ENCODE measurements at regions not wholly inside any gene's neighbourhood (a gene's known extent, or its start where the extent isn't known, plus 50 kb on each side); places are given as distances from the start of the nearest gene placed in this dataset.

DNA sequence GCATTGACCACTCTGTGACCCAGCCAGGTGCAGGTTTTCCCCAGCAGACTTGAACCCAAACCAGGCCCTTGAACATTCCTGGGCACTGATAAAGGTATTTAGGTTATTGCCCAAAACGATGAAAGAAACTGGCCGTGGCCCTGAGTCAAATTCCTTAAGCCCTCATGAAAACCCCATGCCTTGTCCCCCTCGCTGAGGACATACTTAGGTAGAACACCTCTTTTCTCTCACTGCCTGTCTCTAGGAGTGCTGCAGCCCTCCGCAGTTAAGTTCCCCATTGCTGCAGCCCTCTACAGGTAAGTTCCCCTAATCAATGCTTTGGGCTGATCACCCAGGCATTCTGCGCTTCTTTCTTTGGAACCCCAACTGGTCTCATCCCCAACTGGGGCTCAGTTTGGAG is 961.6 kb downstream of the TBC1D22A start:
- DNase-seq (ENCODE audit: insufficient read length, low spot score) = no peak
- no peak for FAIRE-seq

- FAIRE-seq = no peak
These were observed 955.9 kb downstream of the TBC1D22A start for GRCh38 chr22:47718337-47718736.

GRCh38 chr22:47716890-47717615 is 954.6 kb downstream of the TBC1D22A start:
- FAIRE-seq (no peak), DNase-seq (ENCODE audit: insufficient read length, low spot score) (no peak)

More at GRCh38 chr22:47718337-47718736, 955.9 kb downstream of the TBC1D22A start:
- no peak for DNase-seq (ENCODE audit: insufficient read length, low spot score)

GRCh38 chr22:47715866-47716578 is 953.6 kb downstream of the TBC1D22A start:
- DNase-seq (ENCODE audit: insufficient read length, low spot score) = no peak
- FAIRE-seq = no peak

DNA sequence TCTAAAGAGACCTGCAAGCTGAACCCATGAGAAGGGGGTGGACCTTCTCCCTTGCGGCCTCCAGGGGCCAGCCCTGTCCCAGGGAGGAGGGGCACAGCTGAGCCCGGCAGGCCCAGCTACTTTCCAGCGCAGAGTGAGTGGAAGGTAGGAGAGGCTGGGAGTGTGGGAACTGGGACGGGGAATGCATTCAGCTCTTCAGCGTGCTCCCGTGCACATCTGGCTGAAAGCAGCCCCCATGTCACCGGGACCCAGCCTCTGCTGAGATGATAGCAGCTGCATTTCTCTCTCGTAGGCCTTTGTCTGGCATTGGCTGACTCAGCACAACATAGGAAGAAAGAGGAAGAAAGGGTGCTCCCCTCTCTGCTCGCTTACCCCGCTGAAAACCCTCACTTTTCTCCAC is 951.5 kb downstream of the TBC1D22A start:
- DNase-seq (ENCODE audit: insufficient read length, low spot score) (no peak), FAIRE-seq (no peak)

GRCh38 chr22:47710135-47710534 is 947.7 kb downstream of the TBC1D22A start:
- no peak for DNase-seq (ENCODE audit: insufficient read length, low spot score)
- no peak for FAIRE-seq

DNA sequence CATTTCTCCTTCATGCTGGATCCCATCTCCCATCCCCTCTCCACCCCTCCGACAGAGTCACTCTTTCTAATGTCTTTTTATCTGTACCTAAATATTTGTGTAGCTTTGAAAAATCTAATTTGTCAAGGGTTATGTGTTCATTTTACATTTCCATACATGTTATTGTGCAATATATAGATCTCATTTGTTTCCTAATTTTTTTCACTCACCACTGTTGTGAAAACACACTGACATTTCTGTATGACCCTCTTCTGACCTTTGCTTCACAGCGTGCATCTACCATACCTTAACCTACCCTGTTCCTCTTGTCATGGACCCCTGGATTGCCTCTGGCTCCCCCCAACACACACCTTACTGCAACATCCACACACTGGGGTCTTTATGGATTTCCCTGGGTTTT is 942.9 kb downstream of the TBC1D22A start:
- FAIRE-seq = no peak
- DNase-seq (ENCODE audit: insufficient read length, low spot score) = no peak

DNA sequence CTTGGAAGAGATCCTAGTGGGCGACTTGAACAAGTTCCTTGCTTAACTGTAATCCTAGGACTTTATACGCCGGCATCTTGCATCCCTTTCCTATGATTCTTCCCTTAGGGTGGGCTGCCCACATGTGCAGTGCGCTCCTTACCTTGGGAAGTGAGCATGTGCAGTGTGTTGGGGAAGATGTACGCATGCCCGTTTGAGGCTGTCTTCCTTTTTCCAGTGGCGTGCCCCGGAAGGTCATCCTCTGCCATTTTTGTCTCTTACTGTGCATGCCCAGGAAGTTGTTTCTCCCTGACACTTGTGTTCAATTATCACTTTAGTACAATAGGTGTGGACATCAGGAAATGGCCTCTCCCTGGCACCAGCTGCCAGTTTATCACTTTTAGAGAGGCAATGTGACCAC is 936.5 kb downstream of the TBC1D22A start:
- FAIRE-seq = no peak
- DNase-seq (ENCODE audit: insufficient read length, low spot score) = no peak

DNA sequence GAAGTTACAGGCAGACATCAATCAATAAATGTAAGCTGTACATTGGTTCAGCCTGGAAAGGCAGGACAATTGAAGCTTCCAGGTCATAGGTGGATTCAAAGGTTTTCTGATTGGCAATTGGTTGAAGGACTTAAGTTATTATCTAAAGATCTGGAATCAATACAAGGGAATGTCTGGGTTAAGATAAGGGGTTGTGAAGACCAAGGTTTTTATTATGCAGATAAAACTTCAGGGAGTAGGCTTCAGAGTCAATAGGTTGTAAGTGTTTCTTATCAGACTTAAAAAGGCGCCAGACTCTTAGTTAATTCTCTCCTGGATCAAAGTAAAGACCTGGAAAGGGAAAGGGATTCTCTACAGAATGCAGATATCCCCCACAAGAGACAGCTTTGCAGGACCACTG is 935.4 kb downstream of the TBC1D22A start:
- FAIRE-seq = no peak

GRCh38 chr22:47696776-47697175 is 934.3 kb downstream of the TBC1D22A start:
- FAIRE-seq (no peak), DNase-seq (ENCODE audit: insufficient read length, low spot score) (no peak)

More for the DNA sequence above, 935.4 kb downstream of the TBC1D22A start:
- DNase-seq (ENCODE audit: insufficient read length, low spot score) = no peak

GRCh38 chr22:47695176-47695575 is 932.7 kb downstream of the TBC1D22A start:
- no peak for DNase-seq (ENCODE audit: insufficient read length, low spot score)
- no peak for FAIRE-seq

DNA sequence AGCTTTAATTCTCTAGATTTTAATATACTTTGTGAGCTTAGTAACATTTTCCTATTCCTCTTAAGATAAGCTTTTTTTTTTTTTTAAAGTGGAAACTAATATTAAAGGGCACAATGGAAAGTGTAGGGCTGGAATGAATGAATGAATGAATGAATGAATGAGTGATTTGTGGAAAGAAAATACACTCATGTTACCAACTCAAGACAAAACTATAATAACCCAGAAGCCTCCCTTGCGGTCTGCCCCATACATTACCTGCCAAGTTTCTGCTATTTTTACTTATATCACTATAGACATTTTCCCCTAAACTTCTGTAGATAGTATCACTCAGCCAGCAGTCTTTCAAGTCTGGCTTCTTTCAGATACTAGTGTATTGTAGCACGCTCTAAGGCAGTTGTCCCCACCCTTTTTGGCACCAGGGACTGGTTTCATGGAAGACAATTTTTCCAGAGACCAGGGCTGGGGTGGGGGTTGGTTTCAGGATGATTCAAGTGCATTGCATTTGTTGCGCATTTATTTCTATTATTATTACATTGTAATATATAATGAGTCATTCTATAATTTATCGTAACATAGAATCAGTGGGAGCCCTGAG is 932.2 kb downstream of the TBC1D22A start:
- DNase-seq (ENCODE audit: insufficient read length, low spot score) (no peak), FAIRE-seq (no peak)

DNA sequence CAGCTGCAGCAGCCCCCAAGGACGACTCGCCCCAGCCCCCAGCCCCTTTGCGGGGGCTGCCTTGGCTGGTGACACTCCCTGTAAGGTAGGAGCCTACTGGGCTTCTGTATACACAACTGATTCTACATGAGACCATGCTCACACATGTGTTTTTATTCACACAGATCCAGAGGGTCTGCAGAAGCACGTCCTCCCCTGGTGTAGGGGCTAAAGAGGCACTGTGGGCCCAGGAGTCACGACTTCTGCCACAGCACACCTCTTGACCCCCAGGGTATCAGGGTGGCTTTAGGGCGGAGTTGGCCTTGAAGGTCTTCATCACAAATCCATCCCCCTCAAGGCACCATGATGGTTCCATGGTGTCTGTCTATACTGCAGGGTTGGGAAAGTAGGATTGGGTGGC is 931.2 kb downstream of the TBC1D22A start:
- FAIRE-seq (no peak), DNase-seq (ENCODE audit: insufficient read length, low spot score) (no peak)

GRCh38 chr22:47692811-47693210 is 930.4 kb downstream of the TBC1D22A start:
- FAIRE-seq = no peak
- DNase-seq (ENCODE audit: insufficient read length, low spot score) = no peak

- FAIRE-seq (no peak), DNase-seq (ENCODE audit: insufficient read length, low spot score) (no peak)
These were observed 928.9 kb downstream of the TBC1D22A start for GRCh38 chr22:47691152-47691895.

- FAIRE-seq = no peak
These were observed 928.1 kb downstream of the TBC1D22A start for GRCh38 chr22:47690586-47690985.

GRCh38 chr22:47690166-47690565 is 927.7 kb downstream of the TBC1D22A start:
- FAIRE-seq (no peak), DNase-seq (ENCODE audit: insufficient read length, low spot score) (no peak)

More at GRCh38 chr22:47690586-47690985, 928.1 kb downstream of the TBC1D22A start:
- DNase-seq (ENCODE audit: insufficient read length, low spot score) = no peak

DNA sequence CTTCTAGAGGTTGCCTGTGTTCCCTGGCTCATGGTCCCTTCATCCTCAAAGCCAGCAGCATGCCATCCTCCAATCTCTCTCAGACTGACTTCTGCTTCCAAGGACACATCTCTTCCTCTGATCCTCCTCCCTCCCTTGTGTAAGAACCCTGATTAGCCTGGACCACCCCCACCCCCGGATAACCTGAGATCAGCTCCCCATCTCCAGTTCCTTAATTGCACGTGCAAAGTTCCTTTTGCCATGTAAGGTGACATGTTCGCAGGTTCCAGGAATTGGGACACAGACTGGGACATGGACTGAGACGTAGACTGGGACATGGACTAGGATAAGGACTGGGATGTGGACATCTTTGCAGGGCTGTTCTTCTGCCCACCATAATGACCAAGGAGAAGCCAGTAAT is 925.3 kb downstream of the TBC1D22A start:
- FAIRE-seq (no peak), DNase-seq (ENCODE audit: insufficient read length, low spot score) (no peak)

DNA sequence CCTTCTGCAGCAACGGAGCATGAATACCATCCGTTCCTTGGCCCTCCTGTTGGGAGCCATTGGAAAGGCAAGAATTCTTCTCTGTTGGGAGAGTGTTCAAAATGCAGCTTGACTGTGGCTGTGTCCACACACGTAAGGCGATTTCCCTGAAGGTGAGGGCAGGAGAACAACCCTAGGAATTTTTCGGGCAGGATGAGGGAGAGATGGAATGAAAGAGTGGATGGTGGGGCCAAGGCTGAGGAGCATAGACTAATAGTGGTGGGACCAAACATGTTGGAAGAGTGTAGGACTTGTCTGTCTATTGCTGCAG is 924.9 kb downstream of the TBC1D22A start:
- FAIRE-seq (no peak), DNase-seq (ENCODE audit: insufficient read length, low spot score) (no peak)

DNA sequence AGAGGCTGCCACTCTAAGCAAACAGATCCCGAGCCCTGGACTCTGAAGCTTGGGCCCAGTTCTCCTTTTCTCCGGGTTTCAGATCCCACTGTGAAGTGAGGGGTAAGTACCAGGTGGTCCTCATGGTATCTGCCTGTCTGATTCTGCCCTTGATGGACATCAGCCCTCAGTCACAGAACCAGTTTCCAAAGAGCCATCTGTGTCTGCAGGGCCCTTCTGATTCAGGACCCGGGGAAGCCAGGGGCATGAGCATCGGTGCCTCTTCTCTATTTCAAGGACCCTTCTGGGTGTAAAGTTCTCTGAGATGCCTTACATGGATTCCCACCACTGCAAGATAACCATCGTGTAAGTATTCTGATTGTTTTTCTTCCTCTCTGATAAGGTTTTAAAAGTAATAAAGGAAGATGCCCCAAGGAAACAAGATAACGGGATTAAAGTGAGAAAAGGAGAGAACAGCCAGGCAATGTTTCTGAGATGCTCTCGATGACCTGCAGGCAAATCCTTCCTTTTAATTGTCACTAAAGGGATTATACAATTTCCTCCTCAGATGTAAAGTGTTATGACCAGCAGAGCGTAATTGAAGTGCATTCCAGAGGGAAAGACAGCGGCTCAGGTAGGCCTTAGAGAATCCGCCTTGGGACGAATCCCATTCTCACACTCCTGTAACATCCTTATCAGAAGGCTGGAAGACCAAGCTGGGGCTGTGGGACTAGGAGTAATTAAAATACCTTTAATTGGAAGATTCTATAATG is 924.3 kb downstream of the TBC1D22A start:
- FAIRE-seq = no peak

More for the DNA sequence above, 924.3 kb downstream of the TBC1D22A start:
- no peak for DNase-seq (ENCODE audit: insufficient read length, low spot score)

All from HTR-8/SVneo (cell line).